ENCODE measurements at regions not wholly inside any gene's neighbourhood (a gene's known extent, or its start where the extent isn't known, plus 50 kb on each side); places are given as distances from the start of the nearest gene placed in this dataset.

- DNase-seq = no peak
These were observed 444.0 kb upstream of the ZNF608 start for GRCh38 chr5:125190232-125191087.

- DNase-seq = no peak
These were observed 448.4 kb upstream of the ZNF608 start for GRCh38 chr5:125194883-125195282.

DNA sequence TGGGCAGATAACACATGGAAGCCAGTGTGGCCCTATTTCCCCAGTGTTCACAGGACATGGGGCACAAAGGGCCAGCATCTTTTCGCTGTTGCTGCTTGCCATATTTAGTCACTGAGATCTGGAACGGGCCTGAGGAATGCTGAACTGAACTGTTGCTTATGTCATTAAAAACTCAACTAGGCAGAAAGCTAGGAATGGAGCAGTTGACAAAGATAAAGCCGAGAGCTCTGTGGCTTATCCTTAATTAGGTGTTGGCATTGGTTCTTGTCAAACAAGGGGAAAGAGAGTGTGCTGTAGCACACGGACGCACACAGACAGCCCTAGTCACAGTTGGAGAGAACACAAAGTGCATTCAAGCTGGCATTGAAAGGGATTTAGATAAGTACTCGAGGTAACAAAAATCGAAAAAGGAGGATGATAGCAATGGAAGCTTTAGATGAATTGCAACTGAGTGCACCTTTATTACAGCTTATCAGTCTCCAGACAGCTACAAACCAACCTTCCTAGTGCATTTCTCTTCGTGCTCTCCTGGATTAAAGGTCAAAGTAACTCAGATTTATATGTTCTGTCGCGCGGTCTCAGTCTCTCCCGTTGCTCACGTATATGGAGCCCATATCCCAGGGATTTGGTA lies 450.2 kb upstream of the ZNF608 start:
- no peak for DNase-seq

GRCh38 chr5:125197321-125197720 lies 450.9 kb upstream of the ZNF608 start:
- DNase-seq = no peak

GRCh38 chr5:125198270-125198974 lies 452.0 kb upstream of the ZNF608 start:
- no peak for DNase-seq

DNA sequence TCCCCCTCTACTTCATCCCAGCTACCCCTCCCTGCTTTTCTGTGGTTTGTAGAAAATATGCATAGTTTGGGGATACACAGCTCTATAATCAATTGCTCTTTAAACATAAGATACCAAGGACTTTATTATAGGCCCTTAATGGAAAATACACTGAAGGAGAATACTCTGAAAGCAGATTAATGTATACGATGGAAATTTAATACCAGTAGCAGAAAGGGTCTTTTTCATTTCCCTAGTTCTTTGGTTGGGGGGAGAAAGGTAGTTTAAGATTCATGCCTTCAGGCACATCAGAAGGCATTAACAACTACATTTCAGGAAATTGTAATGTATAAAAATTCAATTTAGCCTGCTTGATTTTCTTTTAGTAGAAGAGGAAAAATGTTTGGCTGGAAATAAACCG lies 452.9 kb upstream of the ZNF608 start:
- no peak for DNase-seq

DNA sequence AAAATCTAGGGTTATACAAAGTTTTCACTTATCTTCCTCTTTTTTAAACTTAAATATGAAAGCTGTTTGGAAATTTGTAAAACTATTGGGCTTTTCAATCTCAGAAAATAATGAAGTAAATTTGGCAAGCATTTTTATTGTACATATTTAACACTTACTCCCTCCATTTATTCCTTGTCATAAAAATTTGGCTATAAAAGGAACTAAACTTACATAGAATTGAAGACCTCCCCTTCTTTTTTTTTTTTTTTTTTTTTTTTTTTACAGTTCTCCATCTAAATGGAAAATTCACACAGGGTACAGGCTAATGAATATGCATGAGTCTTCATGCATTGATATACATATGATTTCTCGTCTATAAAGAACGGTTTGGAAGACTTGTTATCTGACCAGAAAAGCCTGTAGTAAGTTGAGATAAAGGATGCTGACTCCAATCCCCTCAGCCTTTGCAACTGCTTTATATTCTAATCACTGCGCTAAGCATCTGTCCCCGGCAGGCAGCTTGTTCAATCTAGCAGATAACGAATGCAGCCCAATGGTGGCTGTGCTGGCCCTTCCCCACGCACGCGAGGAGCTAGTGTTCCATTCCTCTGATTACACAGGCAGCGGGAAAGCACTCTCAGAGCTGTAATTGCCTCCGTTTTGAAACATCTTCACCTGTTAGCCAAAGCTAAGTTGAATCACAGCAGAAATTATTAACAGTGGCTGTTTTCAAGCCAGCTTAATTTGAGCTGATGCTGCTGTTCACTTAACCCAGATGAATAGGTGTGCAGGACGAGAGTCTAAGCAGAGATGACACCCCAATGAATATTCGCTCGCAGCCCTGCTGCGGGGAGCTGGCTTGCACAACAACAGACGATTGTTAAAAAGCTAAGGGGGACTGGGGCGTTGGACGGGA lies 453.8 kb upstream of the ZNF608 start:
- DNase-seq = no peak

- DNase-seq = no peak
These were observed 454.5 kb upstream of the ZNF608 start for GRCh38 chr5:125200866-125201373.

DNA sequence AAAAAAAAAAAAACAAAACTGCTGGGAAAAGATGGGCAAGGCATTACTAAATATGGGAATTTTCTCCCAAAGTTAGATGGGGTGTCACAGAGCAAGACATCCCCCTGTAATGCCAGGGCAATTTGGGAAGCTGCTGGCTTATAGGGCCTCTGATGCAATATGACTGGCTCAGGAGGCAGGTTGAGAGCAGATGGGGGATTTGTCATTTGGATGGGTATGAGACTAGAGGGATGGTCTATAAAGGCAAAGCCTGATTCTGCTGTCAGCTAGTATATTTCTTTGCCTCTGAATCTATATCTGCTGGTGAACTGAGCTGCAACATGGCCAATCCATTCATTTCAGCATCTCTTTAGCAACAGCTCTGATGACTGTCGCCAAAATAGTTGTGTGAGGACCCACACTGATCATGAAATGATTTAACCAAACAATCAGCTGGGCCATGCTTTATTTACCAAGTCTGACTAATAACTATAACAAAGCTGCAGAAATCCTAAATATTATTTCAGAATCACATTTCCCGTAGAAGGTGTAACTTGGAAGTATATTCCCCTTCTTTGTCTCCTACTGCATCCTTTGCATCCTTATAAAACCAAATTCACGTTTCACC lies 455.1 kb upstream of the ZNF608 start:
- DNase-seq = no peak

DNA sequence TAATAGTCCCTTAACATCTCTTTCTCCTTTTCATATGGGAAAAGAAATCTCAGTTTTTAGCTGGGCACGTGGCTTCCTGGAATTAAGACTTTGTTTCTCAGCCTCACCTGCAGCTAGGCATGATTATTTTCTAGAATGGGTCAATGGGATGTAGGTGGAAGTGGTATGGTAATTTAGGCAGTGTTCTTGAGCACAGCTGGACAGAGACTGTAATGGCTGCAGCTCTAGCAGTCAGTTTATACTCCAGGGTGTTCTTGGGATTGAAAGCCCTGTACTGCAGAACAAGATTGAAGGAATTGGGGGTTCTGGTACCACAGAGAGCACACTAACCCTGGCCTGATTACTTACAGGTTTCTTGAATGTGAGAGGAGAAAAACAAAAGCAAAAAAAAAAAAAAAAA lies 455.9 kb upstream of the ZNF608 start:
- DNase-seq = no peak

- DNase-seq = no peak
These were observed 456.5 kb upstream of the ZNF608 start for GRCh38 chr5:125202871-125203438.

DNA sequence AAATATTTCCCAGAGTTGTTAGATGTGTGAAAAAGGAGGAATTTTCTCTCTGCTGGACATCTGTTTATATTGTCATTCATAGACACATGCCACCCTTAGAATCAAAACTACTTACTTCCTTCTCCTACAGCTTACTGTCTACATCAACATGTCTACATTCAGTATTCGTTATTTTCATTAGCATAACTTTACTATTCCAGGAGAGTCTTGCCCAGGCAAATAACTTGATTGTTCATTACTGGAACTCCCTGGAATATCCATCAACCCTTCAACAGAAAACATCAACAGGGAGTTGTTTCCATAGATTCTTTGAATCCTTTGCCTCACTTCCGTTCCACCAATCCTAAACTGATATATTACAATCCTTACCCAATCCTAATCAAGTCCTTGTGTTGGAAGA lies 457.5 kb upstream of the ZNF608 start:
- DNase-seq = no peak

- no peak for DNase-seq
These were observed 459.3 kb upstream of the ZNF608 start for GRCh38 chr5:125205601-125206225.

DNA sequence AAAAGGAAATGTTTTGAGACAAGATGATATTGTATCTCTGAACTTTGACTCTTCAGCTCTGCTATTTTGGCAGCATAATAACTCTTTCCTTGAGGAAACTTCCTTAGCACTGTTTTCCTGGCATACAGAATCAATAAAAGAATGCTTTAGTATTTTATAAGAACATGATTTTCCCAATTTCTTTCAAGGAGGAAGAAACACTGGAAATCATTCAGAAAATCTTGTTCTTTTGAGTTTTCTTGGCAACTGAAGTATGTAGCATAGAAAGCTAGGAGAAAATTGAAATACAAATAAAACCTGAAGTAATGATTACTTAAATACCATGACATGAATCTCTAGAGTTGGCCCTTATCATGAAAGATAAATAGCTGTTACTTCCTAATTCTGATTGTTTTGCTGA lies 461.4 kb upstream of the ZNF608 start:
- no peak for DNase-seq

DNA sequence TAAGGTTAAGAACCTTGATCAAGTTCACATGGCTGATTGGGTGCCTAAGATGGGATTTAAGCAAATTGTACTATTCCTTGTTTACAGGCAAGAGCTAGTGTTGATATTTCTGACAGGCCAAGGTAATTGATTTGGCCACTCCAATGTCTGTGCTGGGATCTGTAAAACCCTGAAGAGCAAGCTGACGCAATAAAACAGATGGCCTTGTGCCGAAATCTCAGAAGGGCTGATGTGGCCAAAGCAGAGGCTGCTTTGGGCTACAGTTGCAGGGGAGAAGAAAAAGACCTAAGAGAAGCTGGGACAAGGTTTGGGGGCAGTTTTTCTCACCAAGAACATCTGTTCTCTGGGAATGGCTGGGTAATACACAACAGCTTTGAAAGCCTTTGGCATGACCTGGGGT lies 463.2 kb upstream of the ZNF608 start:
- no peak for DNase-seq

DNA sequence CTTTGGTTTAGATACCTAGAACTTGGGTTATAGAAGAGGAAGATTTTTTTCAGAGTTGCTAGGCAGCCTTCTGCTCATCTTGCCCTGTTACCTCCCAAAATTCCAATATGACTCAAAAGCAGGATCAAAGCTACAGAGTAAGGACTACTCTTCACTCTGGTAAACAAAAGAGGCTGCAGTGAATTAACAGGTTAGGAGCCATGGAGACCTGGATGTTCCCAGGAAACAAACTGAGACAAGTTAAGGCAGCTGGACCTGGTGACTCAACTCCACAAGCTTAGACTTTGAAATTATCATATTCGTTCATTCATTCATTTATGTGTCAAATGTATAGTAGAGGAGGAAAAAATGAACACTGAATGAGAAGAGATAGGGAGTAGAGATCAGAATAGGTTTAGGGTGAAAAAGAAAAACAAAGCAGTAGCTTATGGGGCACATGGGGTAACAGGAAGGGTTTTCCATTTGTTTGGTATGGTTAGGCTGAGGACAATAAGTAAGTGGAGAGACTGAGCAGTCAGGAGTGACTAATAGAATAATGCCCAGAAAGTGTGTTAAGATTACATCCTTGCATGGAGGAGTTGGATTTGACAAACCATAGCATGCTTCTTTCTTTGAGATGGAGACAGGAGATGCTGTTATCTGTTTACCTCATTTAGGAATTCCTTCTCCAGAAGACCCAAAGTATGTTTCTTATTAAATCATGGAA lies 464.0 kb upstream of the ZNF608 start:
- DNase-seq = no peak

DNA sequence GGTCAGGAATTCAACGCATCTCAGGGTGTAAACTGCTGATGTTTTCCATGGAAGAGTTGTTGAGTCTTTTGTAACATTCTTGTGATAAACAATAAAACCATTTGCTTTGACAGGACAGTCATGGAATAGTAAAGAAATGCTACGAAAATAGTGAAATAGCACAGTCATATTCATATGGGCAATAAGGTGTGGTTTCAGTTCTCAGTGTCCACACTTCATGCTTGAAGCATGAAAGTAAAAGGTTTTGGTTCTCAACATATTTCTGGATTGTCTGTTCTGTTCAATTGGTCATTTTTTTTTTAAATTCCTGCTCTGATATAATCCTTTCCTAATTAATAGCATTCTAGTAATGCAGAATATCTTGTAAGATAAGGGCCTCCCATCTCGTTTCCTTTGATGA lies 467.6 kb upstream of the ZNF608 start:
- no peak for DNase-seq

- no peak for DNase-seq
These were observed 469.2 kb upstream of the ZNF608 start for GRCh38 chr5:125215593-125215992.

DNA sequence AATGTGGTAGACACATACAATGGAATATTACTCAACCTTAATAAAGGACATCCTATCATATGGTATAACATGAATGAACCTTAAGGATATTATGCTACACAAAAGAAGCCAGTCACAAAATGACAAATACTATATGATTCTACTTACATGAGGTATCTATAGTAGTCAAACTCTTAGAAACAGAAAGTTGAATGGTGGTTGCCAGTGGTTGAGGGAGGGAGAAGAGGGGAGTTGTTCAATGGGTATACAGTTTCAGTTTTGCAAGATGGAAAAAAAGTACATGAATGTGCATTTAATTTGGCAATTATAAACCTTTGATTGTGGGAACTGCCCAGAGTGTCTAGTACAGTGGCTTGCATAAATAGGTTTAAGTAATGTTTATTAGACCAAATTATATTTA lies 473.3 kb upstream of the ZNF608 start:
- DNase-seq = no peak

DNA sequence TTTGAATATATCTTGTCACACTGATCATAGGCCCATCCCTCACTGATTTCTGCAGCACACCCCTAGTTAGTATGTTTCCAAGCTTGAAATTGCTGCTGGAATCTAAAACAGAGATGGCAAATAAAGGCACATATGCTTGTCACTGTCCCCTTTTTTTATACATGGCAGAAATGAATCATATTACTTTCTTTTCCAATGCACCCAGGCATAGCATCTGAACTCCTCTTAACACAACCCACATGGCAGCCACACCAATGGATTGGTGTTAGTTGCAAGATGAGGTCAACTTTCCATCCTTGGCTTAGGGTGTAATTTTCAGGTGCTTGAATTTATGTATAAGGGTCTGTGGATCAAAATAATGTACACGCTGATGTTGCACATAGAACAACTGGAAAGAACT lies 473.8 kb upstream of the ZNF608 start:
- no peak for DNase-seq

Data from activated CD4-positive, alpha-beta T cell treated with anti-CD3 and anti-CD28 coated beads, Interleukin-2, amount 50 U/mL, for 48 hours (primary cell).